ENCODE measurements at regions not wholly inside any gene's neighbourhood (a gene's known extent, or its start where the extent isn't known, plus 50 kb on each side); places are given as distances from the start of the nearest gene placed in this dataset.
A peak's percentile ranks its signal among the peaks of the same experiment; 100 is the strongest.

DNA sequence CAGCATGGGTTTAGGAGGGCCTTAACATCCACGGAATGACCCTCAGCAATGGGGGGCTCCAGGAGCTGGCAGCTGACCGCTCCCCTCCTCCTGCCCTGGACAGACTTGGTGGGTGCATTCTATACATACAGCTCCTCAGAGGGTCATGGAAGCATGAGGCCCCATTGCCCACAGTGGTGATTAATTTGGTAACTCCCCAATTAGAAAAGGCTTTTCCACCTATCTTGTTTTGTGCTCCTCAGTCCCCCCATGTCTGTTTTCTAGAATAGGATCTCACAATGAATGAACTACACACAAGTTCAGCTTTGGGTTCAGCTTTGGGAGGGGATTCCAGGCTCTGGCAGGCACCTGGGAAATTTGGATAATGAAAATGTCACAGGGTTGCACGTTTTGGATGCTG lies 707.8 kb downstream of the UQCRFS1 start:
- H3K4me3 ChIP-seq (ENCODE audit: low read depth, low read length), result no peak overlapping the region
- DNase-seq (ENCODE audit: low read depth), result no peak
- TF ChIP-seq, protein P1, sequence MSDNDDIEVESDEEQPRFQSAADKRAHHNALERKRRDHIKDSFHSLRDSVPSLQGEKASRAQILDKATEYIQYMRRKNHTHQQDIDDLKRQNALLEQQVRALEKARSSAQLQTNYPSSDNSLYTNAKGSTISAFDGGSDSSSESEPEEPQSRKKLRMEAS (IDR thresholded peaks at IDR 0.05; ENCODE audit: low read depth, low read length), result no peak
- TF ChIP-seq POLR2A (IDR thresholded peaks at IDR 0.05; ENCODE audit: extremely low read depth, insufficient read length) (no peak), MYC (IDR thresholded peaks at IDR 0.05; ENCODE audit: low read depth, low read length) (no peak)
- TF ChIP-seq, protein P2, sequence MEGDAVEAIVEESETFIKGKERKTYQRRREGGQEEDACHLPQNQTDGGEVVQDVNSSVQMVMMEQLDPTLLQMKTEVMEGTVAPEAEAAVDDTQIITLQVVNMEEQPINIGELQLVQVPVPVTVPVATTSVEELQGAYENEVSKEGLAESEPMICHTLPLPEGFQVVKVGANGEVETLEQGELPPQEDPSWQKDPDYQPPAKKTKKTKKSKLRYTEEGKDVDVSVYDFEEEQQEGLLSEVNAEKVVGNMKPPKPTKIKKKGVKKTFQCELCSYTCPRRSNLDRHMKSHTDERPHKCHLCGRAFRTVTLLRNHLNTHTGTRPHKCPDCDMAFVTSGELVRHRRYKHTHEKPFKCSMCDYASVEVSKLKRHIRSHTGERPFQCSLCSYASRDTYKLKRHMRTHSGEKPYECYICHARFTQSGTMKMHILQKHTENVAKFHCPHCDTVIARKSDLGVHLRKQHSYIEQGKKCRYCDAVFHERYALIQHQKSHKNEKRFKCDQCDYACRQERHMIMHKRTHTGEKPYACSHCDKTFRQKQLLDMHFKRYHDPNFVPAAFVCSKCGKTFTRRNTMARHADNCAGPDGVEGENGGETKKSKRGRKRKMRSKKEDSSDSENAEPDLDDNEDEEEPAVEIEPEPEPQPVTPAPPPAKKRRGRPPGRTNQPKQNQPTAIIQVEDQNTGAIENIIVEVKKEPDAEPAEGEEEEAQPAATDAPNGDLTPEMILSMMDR (IDR thresholded peaks at IDR 0.05; ENCODE audit: low read depth, low read length), result no peak

DNA sequence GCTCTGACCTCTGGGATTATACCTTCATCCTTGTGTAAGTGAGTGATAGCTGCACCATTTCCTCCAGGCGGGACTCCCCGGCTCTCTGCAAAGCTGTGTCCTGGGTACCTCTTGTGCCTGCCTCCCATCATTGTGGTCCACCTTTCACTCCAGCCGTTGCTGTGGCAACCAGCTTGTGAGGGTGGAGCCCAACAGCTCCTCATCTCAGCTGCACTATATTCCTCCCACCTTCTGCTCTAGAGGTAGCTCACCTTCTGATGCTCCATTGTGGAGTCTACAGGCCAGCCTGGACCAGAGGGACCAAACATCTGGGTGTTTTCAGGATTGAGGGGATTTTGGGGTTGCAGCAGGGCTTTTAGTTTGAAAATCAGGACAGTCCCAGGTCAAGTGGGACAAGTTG lies 708.2 kb downstream of the UQCRFS1 start:
- H3K4me3 ChIP-seq (ENCODE audit: low read depth, low read length), result no peak overlapping the region
- TF ChIP-seq, protein P1 (IDR thresholded peaks at IDR 0.05; ENCODE audit: low read depth, low read length), result no peak
- TF ChIP-seq MYC (IDR thresholded peaks at IDR 0.05; ENCODE audit: low read depth, low read length), result no peak
- no peak for TF ChIP-seq POLR2A (IDR thresholded peaks at IDR 0.05; ENCODE audit: extremely low read depth, insufficient read length)
- TF ChIP-seq, protein P2 (IDR thresholded peaks at IDR 0.05; ENCODE audit: low read depth, low read length), result no peak
- DNase-seq (ENCODE audit: low read depth), result no peak

DNA sequence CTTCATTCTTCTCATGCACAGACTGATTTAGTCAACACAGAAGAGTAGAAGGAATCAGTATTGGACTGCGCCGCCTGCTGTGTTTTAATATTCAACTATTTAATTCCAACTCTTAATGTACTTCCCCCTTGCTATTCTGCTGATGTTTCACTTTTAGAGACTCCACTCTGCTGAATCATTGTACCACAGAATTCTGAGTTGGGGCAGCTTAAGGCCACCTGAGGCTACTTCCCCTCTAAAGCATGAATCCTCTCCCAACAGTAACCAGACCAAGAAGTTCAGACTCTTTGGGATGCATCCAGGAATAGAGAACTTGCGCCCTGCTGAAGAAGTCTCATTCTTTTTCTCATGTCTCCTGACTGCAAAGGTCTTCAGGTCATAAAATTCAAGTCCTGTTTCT lies 708.8 kb downstream of the UQCRFS1 start:
- H3K4me3 ChIP-seq (ENCODE audit: low read depth, low read length), result no peak overlapping the region
- DNase-seq (ENCODE audit: low read depth), result peak; percentile 14
- TF ChIP-seq, protein P1 (IDR thresholded peaks at IDR 0.05; ENCODE audit: low read depth, low read length), result no peak
- TF ChIP-seq MYC (IDR thresholded peaks at IDR 0.05; ENCODE audit: low read depth, low read length) (no peak), POLR2A (IDR thresholded peaks at IDR 0.05; ENCODE audit: extremely low read depth, insufficient read length) (no peak)
- TF ChIP-seq, protein P2 (IDR thresholded peaks at IDR 0.05; ENCODE audit: low read depth, low read length), result no peak

DNA sequence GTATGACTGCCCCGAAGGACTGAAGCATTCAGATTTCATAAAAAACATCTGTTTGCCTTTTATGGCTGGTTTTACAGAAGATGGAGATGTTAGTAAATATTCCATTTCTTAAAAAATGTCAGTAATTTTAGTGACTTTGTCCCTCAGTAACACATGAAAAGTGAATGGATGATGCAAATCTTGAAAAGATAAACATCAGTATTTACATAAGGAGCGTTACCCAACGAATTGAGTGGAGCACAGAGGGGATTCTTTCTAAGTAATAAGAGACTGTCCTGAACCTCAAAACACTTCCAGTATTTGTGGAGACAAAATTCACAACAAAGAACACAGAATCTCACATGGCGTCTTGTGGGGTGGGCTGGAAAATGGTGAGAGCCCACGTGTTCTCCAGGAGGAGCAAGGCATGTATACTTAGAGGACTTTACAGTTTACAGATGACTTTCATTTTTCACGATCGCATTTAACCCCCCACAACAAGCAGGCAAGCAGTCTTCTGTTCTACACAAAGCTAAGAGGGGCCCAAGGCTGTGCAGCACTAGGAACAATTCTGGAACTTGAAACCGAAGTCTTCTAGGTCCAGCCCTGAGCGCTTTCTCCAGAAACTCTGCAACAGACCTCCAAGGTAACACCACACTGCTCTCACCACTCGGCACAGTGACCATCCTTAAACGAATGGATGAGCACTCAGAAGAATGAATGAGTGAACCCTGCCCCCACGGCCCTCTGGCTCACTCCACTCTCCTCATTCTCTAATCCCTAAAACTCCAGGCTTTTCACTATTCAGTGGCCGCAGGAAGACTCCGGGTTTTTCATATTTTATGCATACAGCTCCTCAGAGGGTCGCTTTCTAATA lies 709.8 kb downstream of the UQCRFS1 start:
- no peak overlapping the region for H3K4me3 ChIP-seq (ENCODE audit: low read depth, low read length)
- no peak for DNase-seq (ENCODE audit: low read depth)
- TF ChIP-seq, protein P2 (IDR thresholded peaks at IDR 0.05; ENCODE audit: low read depth, low read length), result no peak
- TF ChIP-seq, protein P1 (IDR thresholded peaks at IDR 0.05; ENCODE audit: low read depth, low read length), result no peak
- no peak for TF ChIP-seq POLR2A (IDR thresholded peaks at IDR 0.05; ENCODE audit: extremely low read depth, insufficient read length)
- no peak for TF ChIP-seq MYC (IDR thresholded peaks at IDR 0.05; ENCODE audit: low read depth, low read length)

DNA sequence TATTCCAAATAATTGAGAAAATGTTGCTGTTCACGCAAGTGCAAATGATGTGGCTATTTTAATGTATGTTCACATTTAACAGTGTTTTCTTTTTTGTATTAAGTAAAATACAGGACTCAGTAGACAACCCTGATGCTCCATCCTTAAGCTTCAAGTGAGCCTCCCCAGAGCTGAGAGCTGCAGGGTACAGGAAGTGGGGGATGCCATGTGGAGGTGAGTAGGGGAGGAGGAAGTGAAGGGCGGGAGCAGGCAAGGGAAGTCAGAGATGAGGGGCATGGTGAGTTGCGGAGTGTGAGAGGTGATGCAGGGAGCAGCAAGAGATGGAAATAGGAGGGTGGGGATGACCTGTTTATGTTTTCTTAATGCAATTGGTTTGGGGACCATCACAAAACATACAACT lies 711.0 kb downstream of the UQCRFS1 start:
- no peak for TF ChIP-seq MYC (IDR thresholded peaks at IDR 0.05; ENCODE audit: low read depth, low read length)
- TF ChIP-seq, protein P2 (IDR thresholded peaks at IDR 0.05; ENCODE audit: low read depth, low read length), result no peak
- TF ChIP-seq, protein P1 (IDR thresholded peaks at IDR 0.05; ENCODE audit: low read depth, low read length), result no peak
- TF ChIP-seq POLR2A (IDR thresholded peaks at IDR 0.05; ENCODE audit: extremely low read depth, insufficient read length), result no peak
- H3K4me3 ChIP-seq (ENCODE audit: low read depth, low read length), result no peak overlapping the region
- no peak for DNase-seq (ENCODE audit: low read depth)
